GM12878 (cell line): ENCODE measurements at regions not wholly inside any gene's neighbourhood (a gene's known extent, or its start where the extent isn't known, plus 50 kb on each side); places are given as distances from the start of the nearest gene placed in this dataset.

ENCODE experiments used
- ATF7 ChIP-seq: fragments of 450-650 bp; IDR thresholded peaks from 2 replicates; pipeline ENCODE4 v1.6.1; 2016; ENCODE audit warnings: low read depth, mild to moderate bottlenecking
- BCL3 ChIP-seq: IDR thresholded peaks from 2 replicates; pipeline ENCODE4 v1.6.1; 2011; ENCODE audit warnings: borderline replicate concordance, low read depth, mild to moderate bottlenecking, moderate library complexity, low read length; ENCODE audit not compliant: insufficient read depth, poor library complexity, severe bottlenecking
- CEBPZ ChIP-seq: fragments of 150-350 bp; IDR thresholded peaks from 2 replicates; pipeline ENCODE4 v1.6.1; 2016; ENCODE audit warnings: low read depth, low read length
- CHD4 ChIP-seq: fragments of 200-600 bp; sonication (generic); IDR thresholded peaks from 2 replicates; pipeline ENCODE4 v1.6.1; 2016; ENCODE audit warnings: mild to moderate bottlenecking
- EP300 ChIP-seq, 2 experiments: fragments of 150-350 bp in 1 of 2; IDR thresholded peaks; 2 replicates each; pipeline ENCODE4 v1.6.1; 2011 to 2012; ENCODE audit warnings: low read depth in 2 of 2, low read length in 2 of 2, borderline replicate concordance in 1 of 2, improper control_type of control experiment in 1 of 2, inconsistent platforms in 1 of 2; ENCODE audit not compliant: control insufficient read depth in 1 of 2
- ETV6 ChIP-seq, 2 experiments: fragments of 450-650 bp in 1 of 2; IDR thresholded peaks in 1 of 2; conservative IDR thresholded peaks in 1 of 2; 2 replicates each; pipeline ENCODE4 v1.6.1; 2014; ENCODE audit warnings: antibody characterized with exemption in 1 of 2, borderline replicate concordance in 1 of 2, low read depth in 1 of 2, mild to moderate bottlenecking in 1 of 2, moderate library complexity in 1 of 2
- EZH2 ChIP-seq: IDR thresholded peaks from 2 replicates; pipeline ENCODE4 v1.6.1; 2012; ENCODE audit warnings: low read depth, mild to moderate bottlenecking, control low read depth, inconsistent platforms, low read length, borderline replicate concordance; ENCODE audit not compliant: control insufficient read depth
- IKZF1 ChIP-seq: fragments of 450-650 bp; conservative IDR thresholded peaks from 2 replicates; pipeline ENCODE4 v1.6.1; 2017; ENCODE audit warnings: antibody characterized with exemption, mild to moderate bottlenecking
- IKZF2 ChIP-seq, 2 experiments: fragments of 450-650 bp; IDR thresholded peaks; 2 replicates each; pipeline ENCODE4 v1.6.1; 2017; ENCODE audit warnings: mild to moderate bottlenecking in 2 of 2, moderate library complexity in 2 of 2
- MLLT1 ChIP-seq: fragments of 450-650 bp; IDR thresholded peaks from 2 replicates; pipeline ENCODE4 v1.6.1; 2016; ENCODE audit warnings: mild to moderate bottlenecking
- MTA2 ChIP-seq: fragments of 450-650 bp; IDR thresholded peaks from 2 replicates; pipeline ENCODE4 v1.6.1; 2016; ENCODE audit warnings: low read depth, mild to moderate bottlenecking, moderate library complexity
- MYC ChIP-seq: IDR thresholded peaks from 2 replicates; pipeline ENCODE4 v1.6.1; 2011; ENCODE audit warnings: mild to moderate bottlenecking, low read length, moderate library complexity, inconsistent platforms; ENCODE audit not compliant: insufficient read depth, insufficient replicate concordance, insufficient read length, severe bottlenecking
- NFXL1 ChIP-seq: fragments of 450-650 bp; IDR thresholded peaks from 2 replicates; pipeline ENCODE4 v1.6.1; 2017; ENCODE audit warnings: antibody characterized with exemption, mild to moderate bottlenecking, borderline replicate concordance
- RAD51 ChIP-seq: fragments of 450-650 bp; IDR thresholded peaks from 2 replicates; pipeline ENCODE4 v1.6.1; 2016; ENCODE audit warnings: moderate library complexity, mild to moderate bottlenecking, inconsistent platforms
- RBBP5 ChIP-seq: fragments of 200-600 bp; sonication (generic); conservative IDR thresholded peaks from 2 replicates; pipeline ENCODE4 v1.6.1; 2016
- SMARCA5 ChIP-seq: fragments of 450-650 bp; IDR thresholded peaks from 2 replicates; pipeline ENCODE4 v1.6.1; 2017; ENCODE audit warnings: mild to moderate bottlenecking
- SMC3 ChIP-seq: IDR thresholded peaks from 2 replicates; pipeline ENCODE4 v1.6.1; 2011; ENCODE audit warnings: low read length, improper control_type of control experiment, borderline replicate concordance
- SPI1 ChIP-seq: IDR thresholded peaks from 2 replicates; pipeline ENCODE4 v1.6.1; 2011; ENCODE audit warnings: low read depth, mild to moderate bottlenecking, low read length, moderate library complexity, borderline replicate concordance; ENCODE audit not compliant: insufficient read depth
- ZNF687 ChIP-seq: fragments of 450-650 bp; IDR thresholded peaks from 2 replicates; pipeline ENCODE4 v1.6.1; 2017; ENCODE audit warnings: mild to moderate bottlenecking, moderate library complexity

GRCh38 chr12:11553871-11554533 lies 95.5 kb upstream of the ETV6 start (continued):
- peak; percentile 93 for TF ChIP-seq ZNF687
- TF ChIP-seq RAD51: peak; percentile 18; the same call in 1 of the 2 replicates
- TF ChIP-seq CHD4: no peak
- peak in 1 of 2 experiments; percentile 40; a peak in 1 of 4 replicates for TF ChIP-seq ETV6 (conservative IDR thresholded peaks at IDR 0.05 in 1 of 2, IDR thresholded peaks at IDR 0.05 in 1 of 2; ENCODE audit: borderline replicate concordance in 1 of 2, low read depth in 1 of 2)
- no peak for TF ChIP-seq SPI1
- no peak for TF ChIP-seq EZH2
- TF ChIP-seq NFXL1: no peak
- peak; percentile 78; the same call in 1 of the 2 replicates for TF ChIP-seq SMC3
- no peak for TF ChIP-seq RBBP5
- TF ChIP-seq IKZF1: peak; percentile 76
- TF ChIP-seq MLLT1: peak; percentile 91
- TF ChIP-seq MTA2: peak; percentile 67
- TF ChIP-seq ATF7: peak; percentile 83
- TF ChIP-seq BCL3: peak; percentile 30
- TF ChIP-seq SMARCA5: no peak; the same call in 1 of the 2 replicates
- TF ChIP-seq MYC: no peak
- no peak for TF ChIP-seq CEBPZ
- peak; percentile 45 to 58; a peak in 2 of 4 replicates for TF ChIP-seq EP300 (IDR thresholded peaks at IDR 0.05; ENCODE audit: borderline replicate concordance in 1 of 2, control insufficient read depth in 1 of 2, low read depth in 2 of 2, low read length in 2 of 2)
- peak in 1 of 2 experiments; percentile 65; a peak in 2 of 4 replicates for TF ChIP-seq IKZF2 (IDR thresholded peaks at IDR 0.05)
